T47D (cell line): ENCODE measurements at regions not wholly inside any gene's neighbourhood (a gene's known extent, or its start where the extent isn't known, plus 50 kb on each side); places are given as distances from the start of the nearest gene placed in this dataset.
A peak's percentile ranks its signal among the peaks of the same experiment; 100 is the strongest.

ENCODE experiments used
- DNase-seq, 2 experiments: peaks; one replicate each; pipeline versions ENCODE4 v3.0.0 to v3.0.0-alpha.2; 2011 to 2012; ENCODE audit warnings: low read depth in 1 of 2, low spot score in 1 of 2
- JUND ChIP-seq: IDR thresholded peaks from 2 replicates; pipeline ENCODE4 v1.6.1; 2012; ENCODE audit warnings: low read depth
- in situ Hi-C: cut with HindIII; loops from 2 replicates; pipeline ENCODE4 v1.10.0; 2016; ENCODE audit warnings: low sequenced_read_pairs, low pct_unique_long_range_greater_than_20kb

DNA sequence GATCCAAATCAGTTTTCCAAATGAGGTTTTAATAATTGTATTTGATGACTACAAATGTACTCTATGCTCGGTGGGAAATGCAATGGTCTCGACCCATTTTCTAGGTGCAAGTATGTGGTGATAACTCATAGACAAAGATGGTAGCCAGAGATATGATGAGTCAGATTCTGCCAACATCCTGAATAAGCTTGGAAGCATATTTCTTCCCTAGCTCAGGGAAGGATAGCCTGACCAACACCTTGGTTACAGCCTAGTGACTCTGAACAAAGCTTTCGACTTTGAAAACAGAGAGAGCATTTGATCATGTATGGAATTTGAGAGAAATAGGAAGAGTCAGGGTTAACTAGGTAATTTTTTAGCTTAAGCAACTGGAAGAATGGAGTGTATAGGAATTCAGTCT is 128.3 kb upstream of the MYOCD start:
- no peak for DNase-seq
- no peak for TF ChIP-seq JUND
- in situ Hi-C loops, result no loop called here

DNA sequence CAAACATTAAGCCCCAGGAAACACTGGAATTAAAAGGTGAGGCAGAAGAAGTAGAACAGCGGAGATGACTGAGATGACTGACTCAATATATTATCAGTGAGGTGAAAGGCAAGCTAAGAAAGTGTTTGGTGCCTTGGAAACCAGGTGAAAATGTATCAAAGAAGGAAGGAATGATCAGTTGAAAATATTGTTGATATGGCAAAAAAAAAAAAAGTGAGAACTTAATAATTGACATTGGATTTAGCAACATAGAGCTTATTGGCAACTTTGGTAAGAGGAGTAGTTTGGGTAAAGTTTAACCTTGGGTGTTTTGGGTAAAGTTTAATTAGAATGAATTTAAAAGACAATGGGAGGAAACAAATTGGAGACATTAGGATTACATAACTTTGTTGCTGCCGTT is 127.7 kb upstream of the MYOCD start:
- no peak for TF ChIP-seq JUND

GRCh38 chr17:12545877-12546513 is 119.7 kb upstream of the MYOCD start:
- peak; percentile 4 to 69 for DNase-seq
- no peak for TF ChIP-seq JUND
- in situ Hi-C loops, result no loop called here

More for the DNA sequence above, 127.7 kb upstream of the MYOCD start:
- DNase-seq, result no peak
- in situ Hi-C loops, result no loop called here

DNA sequence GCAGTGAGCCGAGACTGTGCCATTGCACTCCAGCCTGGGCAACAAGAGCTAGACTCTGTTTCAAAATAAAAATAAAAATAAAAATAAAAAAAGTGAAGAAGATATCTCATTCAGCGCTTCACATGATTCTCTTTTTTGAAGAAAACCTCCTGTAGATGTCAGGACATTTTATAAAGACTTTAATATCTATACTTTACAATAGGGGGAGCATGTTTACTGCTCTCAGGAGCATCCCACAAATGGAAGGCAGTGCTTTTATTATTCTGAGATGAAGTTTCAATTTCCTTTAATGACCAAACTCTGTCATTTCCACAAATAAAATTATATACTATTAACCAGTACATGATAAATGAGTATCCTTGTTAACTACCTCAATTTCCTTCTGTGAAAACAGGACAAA is 118.7 kb upstream of the MYOCD start:
- DNase-seq, result no peak
- in situ Hi-C loops, result no loop called here
- no peak for TF ChIP-seq JUND

DNA sequence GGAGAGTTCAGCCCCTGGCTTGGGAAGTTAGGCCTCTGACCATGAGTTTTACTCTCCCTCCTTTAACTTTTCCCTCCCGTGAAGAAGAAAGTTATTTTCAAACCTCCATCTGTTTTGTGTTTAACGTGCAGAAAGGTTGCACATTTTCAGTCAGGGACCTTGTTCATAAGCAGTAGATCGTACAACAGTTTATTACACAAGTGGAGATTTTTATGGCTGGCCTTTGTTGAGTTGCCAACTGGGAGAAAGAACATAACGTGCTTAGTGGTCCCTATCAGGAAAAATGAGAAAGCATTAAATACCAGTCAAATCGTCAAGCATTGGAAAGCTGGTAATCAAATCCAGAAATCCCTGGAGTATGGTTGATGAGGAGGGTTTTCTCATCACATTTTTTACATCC is 117.9 kb upstream of the MYOCD start:
- in situ Hi-C loops, result no loop called here
- DNase-seq, result no peak
- TF ChIP-seq JUND, result no peak

DNA sequence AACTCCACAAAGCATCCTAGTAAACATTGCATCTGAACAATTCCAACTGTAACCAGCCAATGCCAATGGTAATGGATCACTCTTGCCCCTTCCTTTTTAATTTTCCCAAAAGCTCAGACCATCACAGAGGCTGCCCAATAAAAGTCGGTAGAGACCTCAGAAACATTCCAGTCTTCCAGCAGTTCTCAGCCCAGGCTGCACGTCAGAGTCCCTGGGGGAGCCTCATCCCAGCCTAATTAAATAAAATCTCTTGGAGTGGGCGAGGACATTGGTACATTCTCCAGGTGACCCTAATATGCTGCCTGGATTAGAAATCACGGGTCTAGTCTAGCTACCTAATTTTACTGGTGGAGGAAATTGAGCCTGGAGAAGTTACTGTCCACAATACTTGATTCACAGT is 117.1 kb upstream of the MYOCD start:
- no peak for TF ChIP-seq JUND
- in situ Hi-C loops, result no loop called here
- no peak for DNase-seq

- in situ Hi-C loops, result no loop called here
- TF ChIP-seq JUND, result no peak
- no peak for DNase-seq
Observed at GRCh38 chr17:12549499-12550041, 116.1 kb upstream of the MYOCD start.

DNA sequence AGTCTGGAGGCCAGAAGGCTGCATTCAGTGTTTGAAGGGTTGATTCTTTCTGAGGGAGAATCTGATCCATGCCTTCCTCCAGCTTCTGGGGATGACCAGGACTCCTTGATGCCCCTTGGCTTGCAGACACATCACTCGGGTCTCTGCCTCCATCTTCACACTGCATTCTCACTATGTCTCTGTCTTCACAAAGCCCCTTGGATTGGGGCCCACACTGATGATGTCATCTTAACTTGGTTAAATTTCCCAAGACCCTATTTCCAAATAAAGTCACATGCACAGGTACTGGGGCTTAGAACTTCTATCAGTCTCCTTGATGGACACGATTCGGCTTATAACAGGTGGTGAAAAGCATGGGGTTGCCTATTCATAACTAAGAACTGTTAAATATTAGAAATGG is 112.1 kb upstream of the MYOCD start:
- DNase-seq, result no peak
- in situ Hi-C loops, result no loop called here
- TF ChIP-seq JUND, result no peak

DNA sequence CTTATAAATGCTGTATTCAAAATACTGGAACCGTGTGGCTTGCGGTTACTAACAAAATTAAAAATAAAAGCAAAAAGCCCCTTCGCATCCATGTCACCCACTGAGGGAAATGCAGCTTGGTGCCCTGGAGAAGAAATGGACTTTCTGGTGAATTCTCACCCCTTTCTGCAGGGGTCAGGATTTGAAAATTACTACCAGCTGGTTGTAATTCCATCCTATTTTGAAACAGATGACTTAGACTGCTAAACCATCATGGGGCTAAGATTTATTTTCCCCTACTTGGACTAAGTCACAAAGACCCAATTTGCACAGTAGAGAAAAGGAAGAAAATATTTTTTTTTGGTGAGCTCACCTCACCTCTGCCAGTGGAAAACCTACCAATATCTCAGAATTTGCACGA is 111.4 kb upstream of the MYOCD start:
- in situ Hi-C loops, result no loop called here
- no peak for TF ChIP-seq JUND
- no peak for DNase-seq

DNA sequence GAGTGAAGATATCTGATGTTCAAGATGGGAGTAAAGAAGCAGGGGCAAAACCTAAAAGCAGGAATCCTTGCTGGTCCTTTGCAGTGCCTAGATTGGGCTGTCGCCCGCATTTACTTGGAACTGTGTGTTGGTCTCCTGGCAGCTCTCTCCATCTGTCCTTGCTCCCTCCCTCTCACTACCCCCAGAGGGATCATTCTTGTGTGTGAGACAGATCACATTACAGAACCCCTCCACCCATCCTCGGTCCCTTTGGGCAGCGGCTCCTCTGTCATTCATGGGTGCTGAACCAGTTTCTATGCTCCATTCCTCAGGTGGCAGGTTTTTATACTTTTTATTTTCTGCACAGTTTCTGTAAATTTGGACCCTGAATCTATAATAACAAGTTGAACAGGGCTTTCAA is 99.4 kb upstream of the MYOCD start:
- TF ChIP-seq JUND, result no peak
- in situ Hi-C loops, result no loop called here
- DNase-seq, result no peak

- DNase-seq, result no peak
- no peak for TF ChIP-seq JUND
- in situ Hi-C loops, result no loop called here
Observed at GRCh38 chr17:12567077-12568053, 98.3 kb upstream of the MYOCD start.

- no peak for TF ChIP-seq JUND
- in situ Hi-C loops, result no loop called here
Observed at GRCh38 chr17:12568358-12569251, 97.1 kb upstream of the MYOCD start.

GRCh38 chr17:12571606-12572005 is 94.1 kb upstream of the MYOCD start:
- no peak for TF ChIP-seq JUND
- in situ Hi-C loops, result no loop called here
- no peak for DNase-seq

More at GRCh38 chr17:12568358-12569251, 97.1 kb upstream of the MYOCD start:
- DNase-seq, result no peak
